K562 (cell line): ENCODE measurements at regions not wholly inside any gene's neighbourhood (a gene's known extent, or its start where the extent isn't known, plus 50 kb on each side); places are given as distances from the start of the nearest gene placed in this dataset.

Source experiments
- ATAC-seq: fragments of 200-7000 bp; cut with Tn5 transposase; 3 replicates; pipeline ENCODE4 v1.9.1; 2020; ENCODE audit warnings: moderate library complexity
- BruUV-seq: library from RNA; stranded (reverse); fragments of 400-500 nt; replicated peaks from 2 replicates; lab custom pipeline; 2021; lab: Mats Ljungman, UMichigan
- CTCF ChIA-PET: fragments of 300-600 bp; formaldehyde crosslinking; extraction: SDS; loops from one replicate; lab custom pipeline; 2021; ENCODE audit warnings: low intra/inter-chr PET ratio; lab: Yijun Ruan, JAX
- POLR2A ChIA-PET: fragments of 300-600, 350-650 bp; sonication (Branson Sonifier 250); formaldehyde crosslinking; extraction: SDS; loops from one replicate; lab custom pipeline; 2021; ENCODE audit warnings: antibody characterized with exemption, inconsistent platforms; lab: Yijun Ruan, JAX
- DNase-seq, 4 experiments: peaks; one replicate each; pipeline versions ENCODE4 v3.0.0 to v3.0.0-alpha.2; 2011 to 2018; ENCODE audit warnings: low spot score in 3 of 4, mixed read lengths in 3 of 4; ENCODE audit errors: extremely low read depth in 1 of 4
- FAIRE-seq: peaks from 2 replicates; lab custom pipeline; 2011; peaks lifted over from hg19 to GRCh38; lab: Jason Lieb, UNC
- H2AFZ ChIP-seq: 2 replicates; pipeline ENCODE4 v1.6.0; 2011; ENCODE audit warnings: low read depth, low read length, control low read depth, inconsistent platforms
- H3K27ac ChIP-seq: fragments of 200-600 bp; 3 replicates; pipeline ENCODE4 v1.8.0; 2011; ENCODE audit warnings: low read depth, mild to moderate bottlenecking, control low read depth, inconsistent platforms, low read length, moderate library complexity, mixed read lengths; ENCODE audit errors: extremely low read depth
- H3K27me3 ChIP-seq, 2 experiments: fragments of 300-600 bp in 1 of 2; 2 replicates in 1 of 2; 3 replicates in 1 of 2; pipeline versions ENCODE4 v1.6.0 to v1.8.0; 2011; ENCODE audit warnings: inconsistent platforms in 2 of 2, low read length in 2 of 2, mild to moderate bottlenecking in 1 of 2, mixed read lengths in 1 of 2, moderate library complexity in 1 of 2; ENCODE audit not compliant: control insufficient read depth in 2 of 2, insufficient read depth in 2 of 2
- H3K36me3 ChIP-seq: fragments of 300-600 bp; 3 replicates; pipeline ENCODE4 v1.8.0; 2011; ENCODE audit warnings: mild to moderate bottlenecking, low read length, inconsistent platforms; ENCODE audit not compliant: control insufficient read depth, insufficient read depth
- H3K4me1 ChIP-seq, 2 experiments: fragments of 200-600 bp in 1 of 2; replicated peaks in 1 of 2; 2 replicates in 1 of 2; 3 replicates in 1 of 2; pipeline versions ENCODE4 v1.5.1 to v1.8.0; 2011; ENCODE audit warnings: inconsistent platforms in 2 of 2, low read length in 2 of 2, mild to moderate bottlenecking in 1 of 2, mixed read lengths in 1 of 2, moderate library complexity in 1 of 2; ENCODE audit not compliant: control insufficient read depth in 2 of 2, insufficient read depth in 2 of 2
- H3K4me2 ChIP-seq: 2 replicates; pipeline ENCODE4 v1.6.1; 2011; ENCODE audit warnings: low read length, control low read depth, inconsistent platforms, mixed read lengths; ENCODE audit not compliant: insufficient read depth
- H3K4me3 ChIP-seq: fragments of 200-600 bp; sonication (generic), shearing (Covaris generic); 2 replicates; pipeline ENCODE4 v1.5.1; 2016; ENCODE audit warnings: control low read depth, inconsistent platforms
- H3K79me2 ChIP-seq: fragments of 200-600 bp; 3 replicates; pipeline ENCODE4 v1.8.0; 2011; ENCODE audit warnings: low read length, inconsistent platforms; ENCODE audit not compliant: control insufficient read depth, insufficient read depth
- H3K9ac ChIP-seq, 2 experiments: 2 replicates each; pipeline versions ENCODE4 v1.6.0 to v1.6.1; 2011; ENCODE audit warnings: low read depth in 2 of 2, low read length in 2 of 2, control low read depth in 1 of 2, inconsistent platforms in 1 of 2, mild to moderate bottlenecking in 1 of 2, mixed read lengths in 1 of 2; ENCODE audit not compliant: insufficient read depth in 1 of 2
- H3K9me1 ChIP-seq: one replicate; pipeline ENCODE4 v1.6.0; 2011; ENCODE audit warnings: inconsistent platforms, mild to moderate bottlenecking, low read length, moderate library complexity; ENCODE audit not compliant: control insufficient read depth, insufficient read depth
- H3K9me3 ChIP-seq: replicated peaks from 2 replicates; pipeline ENCODE4 v1.5.1; 2011; ENCODE audit warnings: low read depth, low read length, inconsistent platforms; ENCODE audit not compliant: control insufficient read depth, insufficient read depth
- H4K20me1 ChIP-seq: replicated peaks from 2 replicates; pipeline ENCODE4 v1.6.1; 2011; ENCODE audit warnings: low read length, inconsistent platforms, mixed read lengths; ENCODE audit not compliant: control insufficient read depth, insufficient read depth
- ARID3A ChIP-seq: IDR thresholded peaks from 2 replicates; pipeline ENCODE4 v1.6.1; 2012; ENCODE audit warnings: low read depth, low read length, improper control_type of control experiment, borderline replicate concordance
- CEBPZ ChIP-seq: fragments of 150-350 bp; IDR thresholded peaks from 2 replicates; pipeline ENCODE4 v1.6.1; 2014; ENCODE audit warnings: low read depth, mild to moderate bottlenecking, low read length, borderline replicate concordance
- DNMT1 ChIP-seq: fragments of 450-650 bp; IDR thresholded peaks from 2 replicates; pipeline ENCODE4 v1.6.1; 2016; ENCODE audit warnings: antibody characterized with exemption, mild to moderate bottlenecking
- E2F3 ChIP-seq: fragments of 250-450 bp; sonication (Bioruptor Pico); IDR thresholded peaks from 2 replicates; pipeline ENCODE4 v1.4.0; 2020; ENCODE audit warnings: mild to moderate bottlenecking
- HSF4 ChIP-seq: fragments of 250-450 bp; sonication (Bioruptor Pico); IDR thresholded peaks from 2 replicates; pipeline ENCODE4 v2.1.2; 2022; ENCODE audit warnings: mild to moderate bottlenecking, moderate library complexity, borderline replicate concordance
- MAFF ChIP-seq: IDR thresholded peaks from 2 replicates; pipeline ENCODE4 v1.6.1; 2012; ENCODE audit warnings: low read length, improper control_type of control experiment
- NFYB ChIP-seq: IDR thresholded peaks from 2 replicates; pipeline ENCODE4 v1.6.1; 2011; ENCODE audit warnings: mild to moderate bottlenecking, moderate library complexity; ENCODE audit not compliant: insufficient read length; ENCODE audit errors: extremely low read depth
- OTX1 ChIP-seq: fragments of 450-650 bp; formaldehyde crosslinking; IDR thresholded peaks from 2 replicates; pipeline ENCODE4 v1.4.0; 2022; ENCODE audit warnings: mild to moderate bottlenecking
- RCOR1 ChIP-seq, 2 experiments: IDR thresholded peaks; 2 replicates each; pipeline ENCODE4 v1.6.1; 2012; ENCODE audit warnings: low read depth in 2 of 2, low read length in 2 of 2, borderline replicate concordance in 1 of 2, improper control_type of control experiment in 1 of 2
- SMAD2 ChIP-seq: fragments of 150-350 bp; IDR thresholded peaks from 2 replicates; pipeline ENCODE4 v1.6.1; 2014; ENCODE audit warnings: low read depth, mild to moderate bottlenecking, low read length
- SMARCA5 ChIP-seq: fragments of 450-650 bp; IDR thresholded peaks from 2 replicates; pipeline ENCODE4 v1.6.1; 2016
- SNRNP70 ChIP-seq: fragments of 200-400 bp; formaldehyde crosslinking; optimal IDR thresholded peaks from 2 replicates; pipeline ENCODE3; 2017; ENCODE audit warnings: low read depth, low read length
- TAF9B ChIP-seq: fragments of 450-650 bp; IDR thresholded peaks from 2 replicates; pipeline ENCODE4 v1.6.1; 2018; ENCODE audit warnings: mild to moderate bottlenecking; ENCODE audit not compliant: partially characterized antibody
- ZFPM2 ChIP-seq: fragments of 250-450 bp; sonication (Bioruptor Pico); IDR thresholded peaks from 2 replicates; pipeline ENCODE4 v1.5.1; 2022; ENCODE audit warnings: mild to moderate bottlenecking
- ZNF197 ChIP-seq: fragments of 200-800 bp; sonication (Bioruptor generic); IDR thresholded peaks from 2 replicates; pipeline ENCODE4 v1.6.1; 2016; ENCODE audit warnings: low read depth, missing genetic modification characterization, missing compliant biosample characterization
- ZNF764 ChIP-seq: fragments of 250-450 bp; sonication (Bioruptor Pico); IDR thresholded peaks from 2 replicates; pipeline ENCODE4 v1.4.0; 2020; ENCODE audit warnings: low read depth, mild to moderate bottlenecking, moderate library complexity
- WGBS: fragments of 100-300 bp; shearing (Covaris generic); methylation state at CpG from one replicate; pipeline ENCODE4 v1.1.6; 2016; ENCODE audit warnings: low coverage, mixed read lengths; ENCODE audit not compliant: insufficient coverage; ENCODE audit errors: missing lambda C conversion rate; 5-methylcytosine and 5-hydroxymethylcytosine counted together
- in situ Hi-C: fragments of 300-500 bp; cut with MboI; formaldehyde crosslinking; loops from 4 replicates; pipeline ENCODE4 v1.15.0; 2018; ENCODE audit warnings: inconsistent platforms, mixed read lengths
- intact Hi-C: fragments of 100-400 bp; cut with micrococcal nuclease; formaldehyde crosslinking; loops from 2 replicates; pipeline ENCODE4 v1.14.2; 2022

GRCh38 chr13:70769817-70770216 is 661.6 kb upstream of the KLHL1 start:
- 0% methylated on average over 1 of the region's 1 CpG for WGBS
- DNase-seq: no peak
- Histone ChIP-seq H3K4me3 (no peak overlapping the region), H3K27me3 (no peaks in the 10 kb centered on the region), H3K9me1 (no peaks in the 10 kb centered on the region), H3K9me3 (no peaks in the 10 kb centered on the region), H3K27ac (no peak overlapping the region), H4K20me1 (no peaks in the 10 kb centered on the region), H2AFZ (no peak overlapping the region), H3K4me1 (no peaks in the 10 kb centered on the region), H3K36me3 (no peaks in the 10 kb centered on the region), H3K79me2 (no peaks in the 10 kb centered on the region), H3K9ac (no peak overlapping the region), H3K4me2 (no peak overlapping the region)
- no peak for FAIRE-seq
- BruUV-seq: no TSS peak
- ChIA-PET POLR2A (no interaction called here), CTCF (no interaction called here)
- in situ Hi-C loops: no loop called here
- intact Hi-C loops: no loop called here
- TF ChIP-seq SNRNP70 (no peak), DNMT1 (no peak), MAFF (no peak), RCOR1 (IDR thresholded peaks at IDR 0.05; ENCODE audit: borderline replicate concordance in 1 of 2, low read depth in 2 of 2, low read length in 2 of 2) (no peak), ZFPM2 (CRISPR knock-in tag) (no peak), NFYB (no peak), TAF9B (no peak), SMARCA5 (no peak), ZNF197 (no peak), E2F3 (CRISPR knock-in tag) (no peak), CEBPZ (no peak), SMAD2 (no peak), HSF4 (CRISPR knock-in tag) (no peak), OTX1 (CRISPR knock-in tag) (no peak), ZNF764 (no peak), ARID3A (no peak)
- ATAC-seq: no peak
